Heart left ventricle (tissue), 16 donors: ENCODE measurements at regions not wholly inside any gene's neighbourhood (a gene's known extent, or its start where the extent isn't known, plus 50 kb on each side); places are given as distances from the start of the nearest gene placed in this dataset.
A peak's percentile ranks its signal among the peaks of the same experiment; 100 is the strongest.

Source experiments
- ATAC-seq, 4 donors: fragments of 200-7000 bp; cut with Tn5 transposase; one replicate each; pipeline ENCODE4 v1.9.1; 2020 to 2022; ENCODE audit warnings: moderate library complexity in 4 of 4, mild to moderate bottlenecking in 3 of 4, moderate number of reproducible peaks in 1 of 4
- DNase-seq, 5 donors: peaks; one replicate each; pipeline ENCODE4 v3.0.0-alpha.2; 2020
- H3K27ac ChIP-seq, 12 donors: fragments of 200-600 bp; sonication (generic) in 4 of 12; one replicate each; pipeline versions ENCODE4 v1.5.0 to v1.8.0; 2016 to 2022; ENCODE audit warnings: mild to moderate bottlenecking in 2 of 12
- H3K27me3 ChIP-seq, 9 donors: fragments of 200-600 bp; sonication (generic) in 2 of 9; one replicate each; pipeline versions ENCODE4 v1.5.1 to v1.8.0; 2016 to 2022; ENCODE audit warnings: mild to moderate bottlenecking in 3 of 9
- H3K36me3 ChIP-seq, 9 donors: fragments of 200-600 bp; sonication (generic) in 2 of 9; one replicate each; pipeline versions ENCODE4 v1.5.0 to v1.8.0; 2018 to 2022; ENCODE audit warnings: mild to moderate bottlenecking in 2 of 9
- H3K4me1 ChIP-seq, 12 donors: fragments of 200-600 bp; sonication (generic) in 4 of 12; one replicate each; pipeline versions ENCODE4 v1.5.0 to v1.8.0; 2016 to 2022; ENCODE audit warnings: mild to moderate bottlenecking in 3 of 12
- H3K4me3 ChIP-seq, 12 donors: fragments of 200-600 bp; sonication (generic) in 4 of 12; one replicate each; pipeline versions ENCODE4 v1.5.0 to v1.8.0; 2017 to 2022; ENCODE audit warnings: mild to moderate bottlenecking in 9 of 12, moderate library complexity in 4 of 12
- H3K9me3 ChIP-seq, 12 donors: fragments of 200-600 bp; sonication (generic) in 4 of 12; one replicate each; pipeline versions ENCODE4 v1.5.0 to v1.8.0; 2016 to 2022; ENCODE audit warnings: mild to moderate bottlenecking in 1 of 12
- CTCF ChIP-seq, 12 donors: fragments of 200-600 bp; sonication (generic) in 4 of 12; IDR thresholded peaks; one replicate each; pipeline versions ENCODE4 v1.5.0 to v1.8.0; 2018 to 2022; ENCODE audit warnings: antibody characterized with exemption in 12 of 12, mild to moderate bottlenecking in 5 of 12
- POLR2A ChIP-seq, 2 donors: fragments of 450-650 bp; IDR thresholded peaks; one replicate each; pipeline ENCODE4 v1.6.1; 2017; ENCODE audit warnings: antibody characterized with exemption in 2 of 2, mild to moderate bottlenecking in 2 of 2, moderate library complexity in 2 of 2
- WGBS, 4 donors: extraction: QIAGEN DNeasy Blood & Tissue Kit in 2 of 4; methylation state at CpG; one replicate each; pipeline versions ENCODE4 v1.1.5 to v1.1.7; 2013 to 2018; 5-methylcytosine and 5-hydroxymethylcytosine counted together
- intact Hi-C, 10 donors: fragments of 100-400 bp; cut with DNase I; formaldehyde crosslinking; loops; one replicate each; pipeline versions ENCODE4 v1.11.1 to v1.14.2; 2022
- donor health status: ischemic (EF 13 %, LVEDD 7.1; RV severe dilation, severe dysfunction).
- donor health status: healthy with polysubstance abuse.
- donor health status: DM: no; HTN: yes; CAD: no.
- donor health status: DM: no; HTN: no; CAD: no.
- donor health status: ischemic (EF 25% LVEDD 6.9; RV normal size, moderate dysfunction).
- donor health status: ischemic (EF 25% LVEDD 5.7; RV mildly dilated, moderate dysfunction).
- donor health status: healthy.
- donor health status: DM: yes; HTN: yes; CAD: no.
- donor health status: ischemic (EF 35%, LVEDD 5.7; RV mildly dilated, moderate dysfunction).
- donor health status: nonischemic (EF 11% LVEDD 7.7; RV severe dilation, severe dysfunction).
- donor health status: DM: yes; HTN: yes; CAD: no.
- donor health status: PGD.
- donor health status: ischemic (EF 29% LVEDD 5.4; RV normal size, mild dysfunction).
- donor health status: nonischemic (EF 23%, LVEDD 6.1; RV moderate dilation, normal function).

- DNase-seq (peak in 1 of 5 donors; percentile 4), ATAC-seq (no peak)
- no peaks in the 10 kb centered on the region for H3K36me3 ChIP-seq
- TF ChIP-seq CTCF (IDR thresholded peaks at IDR 0.05) (no peak), POLR2A (IDR thresholded peaks at IDR 0.05) (no peak)
- H3K27me3 ChIP-seq = no peaks in the 10 kb centered on the region
- 72 to 83% (median 76%) methylated on average over 2 of the region's 2 CpGs for WGBS, 4 donors
- H3K27ac ChIP-seq = no peak overlapping the region
- H3K4me3 ChIP-seq = no peak overlapping the region
- H3K4me1 ChIP-seq = no peaks in the 10 kb centered on the region
- H3K9me3 ChIP-seq = peaks cover 0 to 12% (median 0%) of the 10 kb centered on the region in 12 donors
- intact Hi-C loops = no loop called here
Measured at GRCh38 chr3:13718000-13718399, 161.9 kb downstream of the WNT7A start.

GRCh38 chr3:13717222-13717895 lies 162.5 kb downstream of the WNT7A start:
- no peak for TF ChIP-seq POLR2A (IDR thresholded peaks at IDR 0.05)
- no peak for TF ChIP-seq CTCF (IDR thresholded peaks at IDR 0.05)
- H3K36me3 ChIP-seq = no peaks in the 10 kb centered on the region
- H3K27me3 ChIP-seq = no peaks in the 10 kb centered on the region
- H3K4me1 ChIP-seq = no peaks in the 10 kb centered on the region
- DNase-seq (peak in 1 of 5 donors; percentile 5), ATAC-seq (no peak)
- WGBS, 4 donors = 66 to 74% (median 68%) methylated on average over 8 of the region's 8 CpGs
- no peak overlapping the region for H3K27ac ChIP-seq
- no peak overlapping the region for H3K4me3 ChIP-seq
- intact Hi-C loops = no loop called here
- peaks cover 0 to 6% (median 0%) of the 10 kb centered on the region in 12 donors for H3K9me3 ChIP-seq

GRCh38 chr3:13716540-13717221 lies 163.2 kb downstream of the WNT7A start:
- 78 to 85% (median 81%) methylated on average over 7 of the region's 7 CpGs for WGBS, 4 donors
- no peak for TF ChIP-seq CTCF (IDR thresholded peaks at IDR 0.05)

GRCh38 chr3:13715961-13716360 lies 163.9 kb downstream of the WNT7A start:
- Histone ChIP-seq H3K27ac (no peak overlapping the region), H3K27me3 (no peaks in the 10 kb centered on the region), H3K4me3 (no peak overlapping the region), H3K9me3 (no peaks in the 10 kb centered on the region), H3K36me3 (no peaks in the 10 kb centered on the region), H3K4me1 (no peaks in the 10 kb centered on the region)
- no peak for DNase-seq
- no peak for TF ChIP-seq POLR2A (IDR thresholded peaks at IDR 0.05)
- no peak for TF ChIP-seq CTCF (IDR thresholded peaks at IDR 0.05)
- 86 to 91% (median 88%) methylated on average over 4 of the region's 4 CpGs for WGBS, 4 donors
- ATAC-seq = no peak
- intact Hi-C loops = no loop called here

More at GRCh38 chr3:13716540-13717221, 163.2 kb downstream of the WNT7A start:
- DNase-seq (no peak), ATAC-seq (no peak)
- Histone ChIP-seq H3K36me3 (no peaks in the 10 kb centered on the region), H3K4me1 (no peaks in the 10 kb centered on the region), H3K4me3 (no peak overlapping the region), H3K27me3 (no peaks in the 10 kb centered on the region), H3K9me3 (no peaks in the 10 kb centered on the region), H3K27ac (no peak overlapping the region)
- intact Hi-C loops = no loop called here
